HG02571 (cell line): ENCODE measurements at regions not wholly inside any gene's neighbourhood (a gene's known extent, or its start where the extent isn't known, plus 50 kb on each side); places are given as distances from the start of the nearest gene placed in this dataset.
"Not testable (repeated sequence)": the region's sequence is repeated elsewhere in the genome, so short reads cannot be mapped to it uniquely, and the experiment has no call there.

Experiments
- ATAC-seq: cut with Tn5 transposase; IDR thresholded peaks from one replicate; pipeline ENCODE4 v1.9.1; 2021; ENCODE audit warnings: mild to moderate bottlenecking, moderate library complexity; ENCODE audit not compliant: unreplicated experiment

GRCh38 chr6:14216946-14217684 lies 99.5 kb downstream of the CD83 start:
- ATAC-seq = no peak

- ATAC-seq = no peak
These were observed 100.4 kb downstream of the CD83 start for GRCh38 chr6:14217728-14218518.

DNA sequence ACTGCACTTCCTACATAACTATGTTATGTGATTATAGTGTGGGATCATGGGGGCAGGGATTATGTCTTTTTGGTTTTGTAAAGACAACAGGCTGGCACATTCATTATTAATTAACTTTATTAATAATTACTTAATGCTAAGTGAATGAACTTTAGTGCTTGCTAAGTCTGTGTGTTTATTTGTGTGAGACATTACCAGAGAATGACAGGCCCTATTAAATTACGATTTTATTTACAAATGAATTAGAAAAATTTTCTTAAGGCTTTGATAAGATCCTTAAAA lies 100.9 kb downstream of the CD83 start:
- no peak for ATAC-seq

GRCh38 chr6:14221564-14222279 lies 104.2 kb downstream of the CD83 start:
- no peak for ATAC-seq

DNA sequence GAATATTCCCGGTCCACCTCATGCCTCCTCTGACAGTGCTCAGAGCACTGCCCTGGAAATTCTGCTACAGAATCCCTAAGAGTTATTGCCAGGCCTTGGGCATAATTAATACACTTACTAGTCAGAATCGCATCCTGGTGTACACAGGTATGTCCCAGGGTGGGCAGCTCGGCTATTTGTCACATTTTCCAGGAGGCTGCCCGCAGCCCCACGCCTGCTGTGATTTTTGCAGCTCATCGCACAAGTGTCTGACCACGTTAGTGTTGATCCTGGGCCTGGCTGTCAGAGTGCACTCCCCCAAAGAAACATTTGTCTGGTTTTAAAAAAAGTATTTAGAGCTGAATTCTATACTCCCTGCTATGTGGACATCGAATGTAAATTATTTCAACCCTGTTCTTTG lies 105.4 kb downstream of the CD83 start:
- no peak for ATAC-seq

DNA sequence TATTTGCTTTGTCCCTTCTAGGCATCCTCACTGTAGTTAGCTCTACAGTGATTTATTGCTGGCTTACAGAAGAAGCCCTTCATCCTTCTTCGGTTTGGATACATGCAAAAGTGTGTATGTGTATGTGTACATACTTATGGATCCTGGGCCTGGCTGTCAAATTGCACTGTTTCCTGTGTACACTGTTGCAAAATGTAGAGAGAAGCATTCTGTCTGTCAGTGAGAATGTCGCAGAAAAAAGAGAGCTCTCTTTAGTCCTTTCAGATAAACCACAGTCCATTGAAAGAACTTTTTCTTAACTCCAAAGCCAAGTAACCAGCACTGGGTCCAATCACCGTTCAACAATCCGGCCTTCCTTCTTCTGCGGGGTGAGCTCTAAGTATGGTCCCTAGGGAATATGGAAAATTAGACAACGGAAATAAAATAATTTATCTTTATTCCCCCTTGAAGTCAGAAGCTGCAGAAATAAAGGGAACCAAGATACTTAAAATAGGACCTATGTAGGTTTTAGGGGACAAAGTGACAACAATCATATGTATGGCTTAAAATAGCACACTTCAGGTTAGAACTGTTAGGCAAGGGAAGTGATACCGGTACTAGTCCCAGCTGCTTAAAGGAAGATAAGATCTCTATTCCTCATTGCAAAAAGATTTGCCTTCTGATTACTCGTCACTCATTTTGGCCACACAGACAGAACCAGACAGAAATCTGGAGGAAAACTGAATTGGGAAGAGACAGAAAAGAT lies 107.0 kb downstream of the CD83 start:
- ATAC-seq = no peak

DNA sequence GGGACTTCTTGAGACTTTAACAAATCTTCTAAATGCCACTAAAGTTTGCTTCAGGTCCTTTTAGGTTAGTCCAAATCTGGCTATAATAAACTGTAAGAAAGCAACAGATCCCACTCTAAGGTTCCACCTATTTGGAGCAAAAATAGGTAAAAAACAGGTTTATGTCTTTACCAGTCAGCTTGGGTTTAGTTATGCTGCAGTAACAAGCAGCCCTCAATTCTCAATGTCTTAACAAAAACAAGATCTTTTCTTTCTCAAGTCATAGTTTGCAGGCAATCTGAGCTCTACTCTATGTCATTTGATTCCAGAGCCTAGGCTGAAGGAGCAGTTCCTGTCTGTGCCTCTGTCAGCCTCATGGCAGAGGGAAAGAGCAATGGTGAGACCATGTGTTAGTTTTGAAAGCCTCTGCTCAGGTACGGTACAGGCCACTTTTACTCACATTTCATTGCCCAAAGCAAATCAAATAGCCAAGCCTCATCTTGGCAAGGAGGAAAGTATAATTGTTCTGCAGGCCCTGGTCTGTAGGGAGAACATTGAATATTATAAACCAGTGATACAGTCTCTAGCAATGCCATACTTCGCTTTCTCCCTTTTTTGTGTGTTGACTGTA lies 108.6 kb downstream of the CD83 start:
- no peak for ATAC-seq

GRCh38 chr6:14228571-14228970 lies 111.0 kb downstream of the CD83 start:
- no peak for ATAC-seq

- ATAC-seq = no peak
These were observed 113.5 kb downstream of the CD83 start for GRCh38 chr6:14231071-14231483.

GRCh38 chr6:14231501-14232280 lies 114.1 kb downstream of the CD83 start:
- ATAC-seq = no peak

GRCh38 chr6:14232889-14233288 lies 115.3 kb downstream of the CD83 start:
- ATAC-seq = no peak

GRCh38 chr6:14235653-14236356 lies 118.2 kb downstream of the CD83 start:
- ATAC-seq = no peak

DNA sequence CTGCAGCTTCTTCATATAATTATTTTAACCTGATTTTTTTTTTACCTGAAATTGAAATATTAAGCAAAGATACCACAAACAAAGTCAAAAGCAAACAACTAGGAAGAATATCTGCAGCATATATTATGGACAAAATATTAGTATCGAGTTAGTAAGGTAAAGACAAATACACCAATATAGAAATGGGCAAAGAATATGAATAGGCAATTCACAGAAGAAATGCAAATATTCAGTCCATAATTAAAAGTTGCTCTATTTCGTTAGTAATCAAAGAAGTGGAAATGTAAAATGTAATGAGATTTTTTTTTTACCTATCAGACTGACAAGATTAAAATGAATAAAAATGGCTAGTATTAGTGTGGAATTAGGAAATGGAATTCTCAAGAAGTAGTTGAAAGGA lies 121.5 kb downstream of the CD83 start:
- ATAC-seq = no peak

DNA sequence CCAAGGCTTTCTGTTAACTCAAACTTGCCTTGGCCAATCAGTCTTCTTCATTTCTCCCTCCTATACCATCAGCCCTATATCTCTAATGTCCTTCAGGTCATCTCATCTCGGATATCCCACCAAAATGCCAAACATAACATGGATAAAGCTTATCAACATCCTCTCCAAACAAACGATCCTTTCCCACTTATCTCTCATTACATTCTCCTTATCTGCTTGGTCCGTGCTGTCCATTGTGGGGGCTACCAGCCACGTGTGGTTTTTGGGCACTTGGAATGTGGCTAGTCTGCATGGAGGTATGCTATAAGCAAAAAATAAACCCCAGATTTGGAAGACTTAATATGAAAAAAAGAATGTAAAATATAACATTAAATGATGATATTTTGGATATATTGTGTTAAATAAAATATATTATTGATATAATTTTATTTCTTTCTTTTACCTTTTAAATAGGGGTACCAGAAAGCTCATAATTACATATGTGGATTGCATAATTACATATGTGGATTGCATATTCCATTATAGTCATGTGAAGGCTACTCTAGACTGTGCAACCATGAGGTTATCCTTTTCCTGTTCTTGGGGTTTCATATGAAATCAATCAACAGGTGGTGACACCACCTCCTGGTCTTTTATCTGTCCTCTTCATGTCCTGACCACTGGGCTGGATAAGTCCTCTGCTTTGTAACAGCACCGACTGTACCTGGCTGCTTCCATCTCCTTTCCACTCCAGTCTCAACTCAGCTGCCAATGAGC lies 123.0 kb downstream of the CD83 start:
- no peak for ATAC-seq

DNA sequence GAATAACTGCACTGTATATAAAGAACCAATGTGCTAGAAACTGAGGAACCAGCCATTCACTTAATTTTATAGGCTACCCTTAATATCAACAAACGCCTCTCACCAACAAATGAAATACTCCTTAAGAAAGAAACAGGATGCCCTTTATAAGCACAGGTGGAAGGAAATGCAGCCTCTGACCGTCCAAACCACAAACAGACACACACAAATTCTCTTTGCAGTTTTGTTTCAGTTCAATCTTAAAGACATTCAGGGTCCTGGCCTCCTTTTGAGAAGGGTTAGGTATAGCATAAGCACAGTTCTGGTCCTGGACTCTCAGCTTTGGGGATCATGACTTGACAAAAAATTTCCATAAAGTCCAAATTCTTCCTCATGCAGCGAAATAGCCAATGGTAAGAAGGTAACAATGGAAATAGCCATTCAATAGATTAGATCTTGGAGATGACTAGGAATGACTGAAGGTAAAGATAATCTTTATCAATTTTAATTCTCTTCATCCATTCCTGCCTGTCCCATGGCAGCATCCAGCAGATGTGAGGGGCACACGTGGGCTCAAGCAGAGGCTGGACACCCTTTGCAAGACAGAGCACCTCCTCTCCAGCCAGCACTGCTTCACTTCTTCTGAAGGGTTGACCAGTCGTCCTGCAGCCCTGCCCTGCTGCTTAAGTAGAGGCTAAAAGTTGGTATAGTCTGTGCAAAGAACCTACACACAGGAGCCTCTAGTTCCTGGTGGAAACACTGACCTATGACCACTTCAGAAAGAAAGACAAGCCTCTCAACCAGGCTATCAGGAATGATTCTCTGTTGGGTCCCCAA lies 123.9 kb downstream of the CD83 start:
- ATAC-seq = no peak

- not testable (repeated sequence) for ATAC-seq
These were observed 125.3 kb downstream of the CD83 start for GRCh38 chr6:14242912-14243311.

DNA sequence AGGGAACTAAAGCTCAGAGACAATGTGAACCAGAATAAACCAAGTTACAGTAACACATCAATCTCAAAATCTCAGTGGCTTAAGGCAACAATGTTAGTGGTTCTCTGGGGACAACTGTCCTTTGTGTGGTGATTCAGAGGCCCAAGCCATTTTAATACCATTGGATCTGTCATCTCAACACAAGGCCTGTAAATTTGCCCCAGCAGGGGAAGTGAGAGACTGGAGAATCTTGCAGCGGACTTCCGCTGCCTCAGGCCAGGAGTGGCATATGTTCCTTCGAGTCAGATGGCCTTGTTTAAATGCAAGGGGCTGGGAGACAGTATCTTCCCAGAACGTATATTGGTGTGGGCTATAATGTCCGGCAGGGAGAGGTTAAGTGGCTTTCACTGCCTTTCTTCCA lies 126.0 kb downstream of the CD83 start:
- no peak for ATAC-seq

GRCh38 chr6:14246876-14247275 lies 129.3 kb downstream of the CD83 start:
- ATAC-seq = no peak
